GM06990 (cell line): ENCODE measurements at regions not wholly inside any gene's neighbourhood (a gene's known extent, or its start where the extent isn't known, plus 50 kb on each side); places are given as distances from the start of the nearest gene placed in this dataset.

Experiments
- DNase-seq: peaks from one replicate; pipeline ENCODE4 v3.0.0-alpha.2; 2011; ENCODE audit not compliant: insufficient read length; ENCODE audit errors: extremely low read depth
- H3K27me3 ChIP-seq: replicated peaks from 2 replicates; pipeline ENCODE4 v1.6.0; 2011; ENCODE audit warnings: low read length; ENCODE audit not compliant: control insufficient read depth, insufficient read depth
- H3K36me3 ChIP-seq: 2 replicates; pipeline ENCODE4 v1.5.1; 2011; ENCODE audit warnings: low read length; ENCODE audit not compliant: control insufficient read depth, insufficient read depth
- H3K4me3 ChIP-seq: replicated peaks from 2 replicates; pipeline ENCODE4 v1.5.1; 2011; ENCODE audit warnings: low read depth, mild to moderate bottlenecking, control low read depth, low read length
- CTCF ChIP-seq: IDR thresholded peaks from 2 replicates; pipeline ENCODE4 v1.5.1; 2011; ENCODE audit warnings: low read length, control low read depth, mild to moderate bottlenecking, inconsistent platforms; ENCODE audit not compliant: insufficient read depth, poor library complexity, severe bottlenecking

- H3K36me3 ChIP-seq, result no peaks in the 10 kb centered on the region
- no peaks in the 10 kb centered on the region for H3K27me3 ChIP-seq
- no peak overlapping the region for H3K4me3 ChIP-seq
- no peak for TF ChIP-seq CTCF
- DNase-seq, result no peak
Measured at GRCh38 chr19:28170066-28170465, 1042.9 kb downstream of the UQCRFS1 start.

DNA sequence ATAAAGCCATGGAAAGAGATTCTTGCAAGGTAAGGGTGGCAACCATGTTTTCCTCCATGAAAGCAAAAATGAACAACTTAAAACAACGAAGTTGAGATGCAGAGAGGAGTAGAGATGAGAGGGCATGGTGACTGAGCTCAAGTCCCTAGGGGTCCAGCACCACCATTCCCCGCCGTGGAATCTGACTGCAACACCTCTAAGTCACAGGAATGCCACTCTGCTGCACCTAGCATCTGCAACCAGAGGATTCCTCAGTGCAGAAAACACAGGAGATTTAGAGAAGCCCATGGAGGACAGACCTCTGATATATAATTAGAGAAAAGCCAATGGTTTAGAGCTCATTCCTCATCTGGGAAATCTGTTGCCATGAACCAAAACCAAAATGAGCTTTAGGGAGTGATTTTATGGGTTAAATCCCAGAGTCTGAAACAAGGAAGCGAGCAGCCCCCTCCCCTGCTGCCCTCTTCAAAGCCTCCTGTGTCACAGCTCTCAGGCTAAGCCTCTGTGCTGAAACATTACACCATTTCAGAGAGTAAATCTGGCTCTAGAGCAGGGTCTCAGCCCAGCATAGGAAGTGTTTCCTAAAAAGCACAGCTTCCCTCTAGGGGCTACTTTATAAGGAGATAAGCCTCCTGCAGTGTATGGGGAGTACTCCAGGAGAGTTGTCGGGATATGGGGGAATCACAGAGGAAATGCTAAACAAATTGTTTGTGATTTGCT lies 1043.6 kb downstream of the UQCRFS1 start:
- DNase-seq, result no peak
- no peak for TF ChIP-seq CTCF
- no peaks in the 10 kb centered on the region for H3K36me3 ChIP-seq
- H3K27me3 ChIP-seq, result no peaks in the 10 kb centered on the region
- H3K4me3 ChIP-seq, result no peak overlapping the region

DNA sequence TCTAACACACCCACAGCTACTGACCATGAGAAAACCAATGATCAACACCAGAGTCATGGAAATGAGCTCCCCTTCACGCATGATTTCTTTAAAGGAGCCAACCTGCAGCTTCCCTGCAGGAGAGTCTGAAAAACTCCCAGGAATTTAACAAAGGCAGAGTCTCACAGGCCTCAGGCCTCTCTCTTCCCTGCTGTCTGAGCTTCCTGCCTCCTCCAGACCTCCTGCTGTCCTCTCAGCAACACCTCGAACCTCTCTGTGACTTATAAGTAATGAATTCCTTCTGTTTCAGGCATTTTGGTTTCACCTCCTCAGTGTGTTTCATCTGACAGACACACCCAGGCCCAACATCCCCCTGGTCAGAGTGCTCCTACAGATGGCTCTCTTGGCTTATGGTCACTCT lies 1044.4 kb downstream of the UQCRFS1 start:
- no peak for TF ChIP-seq CTCF
- no peak overlapping the region for H3K4me3 ChIP-seq
- no peaks in the 10 kb centered on the region for H3K27me3 ChIP-seq
- no peak for DNase-seq
- H3K36me3 ChIP-seq, result no peaks in the 10 kb centered on the region

GRCh38 chr19:28166025-28166424 lies 1046.9 kb downstream of the UQCRFS1 start:
- TF ChIP-seq CTCF, result no peak
- Histone ChIP-seq H3K4me3 (no peak overlapping the region), H3K27me3 (no peaks in the 10 kb centered on the region), H3K36me3 (no peaks in the 10 kb centered on the region)
- DNase-seq, result no peak

- H3K36me3 ChIP-seq, result no peaks in the 10 kb centered on the region
- no peak for DNase-seq
- H3K27me3 ChIP-seq, result no peaks in the 10 kb centered on the region
- H3K4me3 ChIP-seq, result no peak overlapping the region
- no peak for TF ChIP-seq CTCF
Measured at GRCh38 chr19:28164214-28164613, 1048.7 kb downstream of the UQCRFS1 start.

DNA sequence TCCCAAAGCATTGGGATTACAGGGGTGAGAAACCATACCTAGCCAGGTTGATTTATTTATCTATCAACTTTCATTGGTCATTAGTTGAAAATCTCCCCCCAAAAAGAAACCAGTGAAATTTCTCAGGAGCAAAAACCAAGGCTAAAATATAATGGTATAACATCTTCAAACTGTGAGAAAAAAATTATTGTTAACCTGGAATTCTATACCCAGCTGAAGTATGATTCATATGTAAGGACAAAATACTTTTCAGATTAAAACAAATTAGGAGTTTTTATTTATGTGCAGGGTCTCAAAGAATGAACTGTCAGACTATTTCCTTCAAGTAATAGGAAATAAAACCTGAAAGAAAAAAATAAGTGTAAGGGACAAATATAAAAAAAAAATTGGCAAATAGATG lies 1053.9 kb downstream of the UQCRFS1 start:
- no peaks in the 10 kb centered on the region for H3K27me3 ChIP-seq
- no peak for TF ChIP-seq CTCF
- no peak for DNase-seq
- H3K36me3 ChIP-seq, result no peaks in the 10 kb centered on the region
- no peak overlapping the region for H3K4me3 ChIP-seq
